ENCODE measurements at regions not wholly inside any gene's neighbourhood (a gene's known extent, or its start where the extent isn't known, plus 50 kb on each side); places are given as distances from the start of the nearest gene placed in this dataset.

DNA sequence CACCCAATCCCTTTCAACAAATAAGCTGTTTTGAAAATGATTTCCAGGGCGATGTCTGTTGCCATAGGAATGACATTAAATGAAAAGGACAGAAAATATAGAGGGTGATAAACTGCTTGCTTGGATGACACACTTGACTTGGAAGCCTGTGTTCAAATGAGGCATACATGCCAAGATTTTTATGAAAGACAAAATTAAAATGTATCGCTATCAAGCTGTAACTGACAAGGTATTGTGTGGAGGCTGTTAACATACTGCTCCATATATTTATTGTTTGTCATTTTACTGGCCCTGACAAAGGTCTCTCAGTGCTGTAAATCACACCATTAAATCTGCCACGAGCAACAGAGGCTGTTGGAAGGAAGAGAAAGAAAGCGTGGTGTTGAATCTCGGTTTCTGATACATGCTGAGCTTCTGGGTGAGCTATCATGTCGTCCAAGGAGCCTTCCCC, 456.2 kb upstream of the SALL1 start:
- no peak overlapping the region for H2AFZ ChIP-seq (ENCODE audit: low read length)
- no peaks in the 10 kb centered on the region for H3K79me2 ChIP-seq (ENCODE audit: insufficient read depth, low read length)
- 0 out of 2 replicates have a peak, but pooled peaks cover 3% of the 10 kb centered on the region for H3K9me3 ChIP-seq (ENCODE audit: insufficient read depth, low read depth, low read length)
- TF ChIP-seq, protein P1, sequence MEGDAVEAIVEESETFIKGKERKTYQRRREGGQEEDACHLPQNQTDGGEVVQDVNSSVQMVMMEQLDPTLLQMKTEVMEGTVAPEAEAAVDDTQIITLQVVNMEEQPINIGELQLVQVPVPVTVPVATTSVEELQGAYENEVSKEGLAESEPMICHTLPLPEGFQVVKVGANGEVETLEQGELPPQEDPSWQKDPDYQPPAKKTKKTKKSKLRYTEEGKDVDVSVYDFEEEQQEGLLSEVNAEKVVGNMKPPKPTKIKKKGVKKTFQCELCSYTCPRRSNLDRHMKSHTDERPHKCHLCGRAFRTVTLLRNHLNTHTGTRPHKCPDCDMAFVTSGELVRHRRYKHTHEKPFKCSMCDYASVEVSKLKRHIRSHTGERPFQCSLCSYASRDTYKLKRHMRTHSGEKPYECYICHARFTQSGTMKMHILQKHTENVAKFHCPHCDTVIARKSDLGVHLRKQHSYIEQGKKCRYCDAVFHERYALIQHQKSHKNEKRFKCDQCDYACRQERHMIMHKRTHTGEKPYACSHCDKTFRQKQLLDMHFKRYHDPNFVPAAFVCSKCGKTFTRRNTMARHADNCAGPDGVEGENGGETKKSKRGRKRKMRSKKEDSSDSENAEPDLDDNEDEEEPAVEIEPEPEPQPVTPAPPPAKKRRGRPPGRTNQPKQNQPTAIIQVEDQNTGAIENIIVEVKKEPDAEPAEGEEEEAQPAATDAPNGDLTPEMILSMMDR (conservative IDR thresholded peaks at IDR 0.05; ENCODE audit: low read length), result no peak
- no peak for TF ChIP-seq EZH2phosphoT487 (IDR thresholded peaks at IDR 0.05; ENCODE audit: borderline replicate concordance)
- H3K9ac ChIP-seq (ENCODE audit: low read depth, low read length, poor library complexity, severe bottlenecking), result no peak overlapping the region
- H3K4me3 ChIP-seq (ENCODE audit: low read length, poor library complexity, severe bottlenecking), result no peak overlapping the region
- no peaks in the 10 kb centered on the region for H3K9me2 ChIP-seq (replicated peaks; ENCODE audit: low read depth, low read length)
- no peaks in the 10 kb centered on the region for H3F3A ChIP-seq (ENCODE audit: low read depth)
- no peaks in the 10 kb centered on the region for H3K27me3 ChIP-seq (ENCODE audit: insufficient read depth, low read length, poor library complexity, severe bottlenecking)
- H3K36me3 ChIP-seq (ENCODE audit: insufficient read depth, low read length), result no peaks in the 10 kb centered on the region
- no peak overlapping the region for H3K4me2 ChIP-seq (ENCODE audit: low read depth, low read length, poor library complexity, severe bottlenecking)
- H4K20me1 ChIP-seq (ENCODE audit: insufficient read depth, low read length, poor library complexity, severe bottlenecking), result no peaks in the 10 kb centered on the region
- no peaks in the 10 kb centered on the region for H3K4me1 ChIP-seq (ENCODE audit: insufficient read depth, low read length, poor library complexity, severe bottlenecking)

DNA sequence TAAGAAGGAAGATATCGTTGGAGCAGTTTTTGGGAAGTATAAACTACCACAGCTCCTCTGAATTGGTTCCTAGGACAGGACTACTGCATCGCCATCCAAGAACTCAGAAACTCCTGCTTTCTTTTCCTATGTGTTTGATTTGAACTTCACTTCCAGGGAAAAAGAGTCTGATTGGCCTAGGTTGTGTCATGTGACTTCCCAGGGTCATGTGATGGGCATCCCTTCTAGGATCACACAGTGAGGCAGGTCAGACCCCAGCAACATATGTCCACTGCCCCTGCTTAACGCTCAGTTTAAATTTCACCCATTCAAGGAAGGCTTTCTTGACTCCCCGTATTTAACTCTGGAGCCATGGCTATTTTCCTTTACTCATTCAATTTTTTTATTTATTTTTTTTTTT, 445.2 kb upstream of the SALL1 start:
- Histone ChIP-seq H3F3A (ENCODE audit: low read depth) (no peaks in the 10 kb centered on the region), H3K9me2 (replicated peaks; ENCODE audit: low read depth, low read length) (no peaks in the 10 kb centered on the region), H3K27me3 (ENCODE audit: insufficient read depth, low read length, poor library complexity, severe bottlenecking) (no peaks in the 10 kb centered on the region), H2AFZ (ENCODE audit: low read length) (no peak overlapping the region), H3K4me2 (ENCODE audit: low read depth, low read length, poor library complexity, severe bottlenecking) (no peak overlapping the region), H3K9me3 (ENCODE audit: insufficient read depth, low read depth, low read length) (no peaks in the 10 kb centered on the region), H4K20me1 (ENCODE audit: insufficient read depth, low read length, poor library complexity, severe bottlenecking) (no peaks in the 10 kb centered on the region), H3K4me3 (ENCODE audit: low read length, poor library complexity, severe bottlenecking) (no peak overlapping the region), H3K36me3 (ENCODE audit: insufficient read depth, low read length) (no peaks in the 10 kb centered on the region), H3K79me2 (ENCODE audit: insufficient read depth, low read length) (no peaks in the 10 kb centered on the region), H3K9ac (ENCODE audit: low read depth, low read length, poor library complexity, severe bottlenecking) (no peak overlapping the region), H3K4me1 (ENCODE audit: insufficient read depth, low read length, poor library complexity, severe bottlenecking) (peaks cover 3% of the 10 kb centered on the region)
- no peak for TF ChIP-seq EZH2phosphoT487 (IDR thresholded peaks at IDR 0.05; ENCODE audit: borderline replicate concordance)
- TF ChIP-seq, protein P1 (conservative IDR thresholded peaks at IDR 0.05; ENCODE audit: low read length), result no peak

- no peaks in the 10 kb centered on the region for H3K9me2 ChIP-seq (replicated peaks; ENCODE audit: low read depth, low read length)
- no peaks in the 10 kb centered on the region for H3F3A ChIP-seq (ENCODE audit: low read depth)
- no peak overlapping the region for H3K4me3 ChIP-seq (ENCODE audit: low read length, poor library complexity, severe bottlenecking)
- no peak for TF ChIP-seq EZH2phosphoT487 (IDR thresholded peaks at IDR 0.05; ENCODE audit: borderline replicate concordance)
- TF ChIP-seq, protein P1 (conservative IDR thresholded peaks at IDR 0.05; ENCODE audit: low read length), result no peak
- H3K9ac ChIP-seq (ENCODE audit: low read depth, low read length, poor library complexity, severe bottlenecking), result no peak overlapping the region
- H3K79me2 ChIP-seq (ENCODE audit: insufficient read depth, low read length), result no peaks in the 10 kb centered on the region
- H2AFZ ChIP-seq (ENCODE audit: low read length), result no peak overlapping the region
- H4K20me1 ChIP-seq (ENCODE audit: insufficient read depth, low read length, poor library complexity, severe bottlenecking), result no peaks in the 10 kb centered on the region
- no peaks in the 10 kb centered on the region for H3K9me3 ChIP-seq (ENCODE audit: insufficient read depth, low read depth, low read length)
- no peak overlapping the region for H3K4me2 ChIP-seq (ENCODE audit: low read depth, low read length, poor library complexity, severe bottlenecking)
- no peaks in the 10 kb centered on the region for H3K27me3 ChIP-seq (ENCODE audit: insufficient read depth, low read length, poor library complexity, severe bottlenecking)
- H3K4me1 ChIP-seq (ENCODE audit: insufficient read depth, low read length, poor library complexity, severe bottlenecking), result peaks cover 3% of the 10 kb centered on the region
- no peaks in the 10 kb centered on the region for H3K36me3 ChIP-seq (ENCODE audit: insufficient read depth, low read length)
Observed at GRCh38 chr16:51592535-51593300, 441.6 kb upstream of the SALL1 start.
